Endothelial cell of umbilical vein (primary cell): ENCODE measurements at regions not wholly inside any gene's neighbourhood (a gene's known extent, or its start where the extent isn't known, plus 50 kb on each side); places are given as distances from the start of the nearest gene placed in this dataset.

Source experiments
- BruUV-seq: library from RNA; stranded (reverse); fragments of 400-500 nt; replicated peaks from 2 replicates; lab custom pipeline; 2021; lab: Mats Ljungman, UMichigan
- CTCF ChIA-PET: fragments of 300-600, 350-600 bp; sonication (Branson Sonifier 250); formaldehyde crosslinking; loops from one replicate; lab custom pipeline; 2021; ENCODE audit warnings: antibody characterized with exemption, inconsistent platforms; lab: Charles Lee
- POLR2A ChIA-PET: fragments of 300-600, 350-600 bp; sonication (Branson Sonifier 250); formaldehyde crosslinking; loops from one replicate; lab custom pipeline; 2021; ENCODE audit warnings: antibody characterized with exemption, inconsistent platforms; lab: Charles Lee
- DNase-seq: peaks from one replicate; pipeline ENCODE4 v3.0.0-alpha.2; 2011; ENCODE audit warnings: low read depth, low spot score
- FAIRE-seq: peaks from 2 replicates; lab custom pipeline; 2011; peaks lifted over from hg19 to GRCh38; lab: Jason Lieb, UNC
- H2AFZ ChIP-seq: 2 replicates; pipeline ENCODE4 v1.6.0; 2012; ENCODE audit warnings: low read depth, low read length, control low read depth, inconsistent platforms
- H3K27ac ChIP-seq: 2 replicates; pipeline ENCODE4 v1.5.1; 2011; ENCODE audit warnings: low read depth, mild to moderate bottlenecking, control low read depth, low read length, moderate library complexity; ENCODE audit not compliant: insufficient read depth
- H3K27me3 ChIP-seq, 2 experiments: 2 replicates each; pipeline versions ENCODE4 v1.6.0 to v1.6.1; 2011; ENCODE audit warnings: low read length in 2 of 2, mixed read lengths in 1 of 2; ENCODE audit not compliant: control insufficient read depth in 2 of 2, insufficient read depth in 2 of 2
- H3K36me3 ChIP-seq, 2 experiments: 2 replicates in 1 of 2; 3 replicates in 1 of 2; pipeline ENCODE4 v1.5.1; 2011; ENCODE audit warnings: low read length in 2 of 2, mild to moderate bottlenecking in 1 of 2, moderate library complexity in 1 of 2; ENCODE audit not compliant: control insufficient read depth in 2 of 2, insufficient read depth in 2 of 2; ENCODE audit errors: extremely low read depth in 1 of 2
- H3K4me1 ChIP-seq: 3 replicates; pipeline ENCODE4 v1.5.1; 2011; ENCODE audit warnings: mild to moderate bottlenecking, low read length; ENCODE audit not compliant: control insufficient read depth, insufficient read depth; ENCODE audit errors: extremely low read depth
- H3K4me2 ChIP-seq: 2 replicates; pipeline ENCODE4 v1.6.1; 2011; ENCODE audit warnings: low read length, control low read depth, mixed read lengths; ENCODE audit not compliant: insufficient read depth
- H3K4me3 ChIP-seq, 3 experiments: fragments of 200-600 bp in 1 of 3; sonication (generic), shearing (Covaris generic) in 1 of 3; replicated peaks in 1 of 3; 2 replicates each; pipeline ENCODE4 v1.5.1; 2011 to 2016; ENCODE audit warnings: control low read depth in 3 of 3, low read length in 3 of 3, mild to moderate bottlenecking in 2 of 3, inconsistent platforms in 1 of 3, low read depth in 1 of 3, moderate library complexity in 1 of 3; ENCODE audit not compliant: insufficient read depth in 1 of 3
- H3K79me2 ChIP-seq: 2 replicates; pipeline ENCODE4 v1.6.0; 2012; ENCODE audit warnings: low read length, inconsistent platforms; ENCODE audit not compliant: control insufficient read depth, insufficient read depth
- H3K9ac ChIP-seq: replicated peaks from 2 replicates; pipeline ENCODE3; 2011; ENCODE audit warnings: low read length, control low read depth; ENCODE audit not compliant: insufficient read depth; ENCODE audit errors: extremely low read depth
- H3K9me1 ChIP-seq: replicated peaks from 3 replicates; pipeline ENCODE4 v1.6.0; 2011; ENCODE audit warnings: mild to moderate bottlenecking, low read length; ENCODE audit not compliant: control insufficient read depth, insufficient read depth; ENCODE audit errors: extremely low read depth
- H3K9me3 ChIP-seq: replicated peaks from 2 replicates; pipeline ENCODE4 v1.5.1; 2012; ENCODE audit warnings: low read length, inconsistent platforms; ENCODE audit not compliant: control insufficient read depth, insufficient read depth
- H4K20me1 ChIP-seq: replicated peaks from 2 replicates; pipeline ENCODE3; 2011; ENCODE audit warnings: mild to moderate bottlenecking, low read length; ENCODE audit not compliant: control insufficient read depth, insufficient read depth; ENCODE audit errors: extremely low read depth
- CTCF ChIP-seq, 2 donors: IDR thresholded peaks; 1 replicate in 1 of 2; 2 replicates in 1 of 2; pipeline ENCODE4 v1.5.1; 2011; ENCODE audit warnings: low read length in 2 of 2, mild to moderate bottlenecking in 2 of 2, moderate library complexity in 2 of 2, control low read depth in 1 of 2, inconsistent platforms in 1 of 2, low read depth in 1 of 2; ENCODE audit not compliant: insufficient read depth in 1 of 2; ENCODE audit errors: extremely low read depth in 1 of 2
- EZH2 ChIP-seq: IDR thresholded peaks from 2 replicates; pipeline ENCODE4 v1.6.1; 2012; ENCODE audit warnings: borderline replicate concordance, low read depth, mild to moderate bottlenecking, moderate library complexity, low read length, inconsistent platforms; ENCODE audit not compliant: severe bottlenecking
- FOS ChIP-seq: IDR thresholded peaks from 2 replicates; pipeline ENCODE4 v1.6.1; 2011; ENCODE audit warnings: mild to moderate bottlenecking, low read length, moderate library complexity, borderline replicate concordance; ENCODE audit not compliant: insufficient read depth
- GATA2 ChIP-seq: IDR thresholded peaks from 2 replicates; pipeline ENCODE4 v1.7.0; 2011; ENCODE audit warnings: low read depth, mild to moderate bottlenecking, moderate library complexity, mixed read lengths, low read length; ENCODE audit not compliant: insufficient read length, insufficient read depth
- JUN ChIP-seq: IDR thresholded peaks from 2 replicates; pipeline ENCODE4 v1.6.1; 2011; ENCODE audit warnings: borderline replicate concordance, low read depth; ENCODE audit not compliant: insufficient read length, insufficient read depth
- MAX ChIP-seq: IDR thresholded peaks from 2 replicates; pipeline ENCODE4 v1.6.1; 2011; ENCODE audit not compliant: insufficient read depth, insufficient read length
- MYC ChIP-seq: IDR thresholded peaks from one replicate; pipeline ENCODE4 v1.6.1; 2011; ENCODE audit warnings: mild to moderate bottlenecking, low read depth, low read length
- POLR2A ChIP-seq: IDR thresholded peaks from 2 replicates; pipeline ENCODE4 v1.6.1; 2012; ENCODE audit warnings: low read depth, mild to moderate bottlenecking, control low read depth, low read length
- POLR2AphosphoS5 ChIP-seq: IDR thresholded peaks from 2 replicates; pipeline ENCODE4 v1.6.1; 2012; ENCODE audit warnings: low read depth, mild to moderate bottlenecking, control low read depth, low read length, moderate library complexity; ENCODE audit not compliant: insufficient read depth
- dilution Hi-C: fragments of 300-500 bp; cut with MboI; formaldehyde crosslinking; loops from one replicate; pipeline ENCODE4 v1.15.0; 2019; ENCODE audit warnings: low sequenced_read_pairs; ENCODE audit not compliant: extremely low pct_ligation_motif_present
- intact Hi-C: fragments of 100-400 bp; cut with micrococcal nuclease; formaldehyde crosslinking; loops from one replicate; pipeline ENCODE4 v1.10.0; 2022

- POLR2A ChIA-PET = no interaction called here
- TF ChIP-seq MYC (no peak), JUN (no peak), FOS (no peak), EZH2 (no peak), POLR2AphosphoS5 (no peak), GATA2 (no peak), CTCF (IDR thresholded peaks at IDR 0.05; ENCODE audit: extremely low read depth in 1 of 2, insufficient read depth in 1 of 2, low read depth in 1 of 2, low read length in 2 of 2) (no peak), POLR2A (no peak), MAX (no peak)
- dilution Hi-C loops (no loop called here), intact Hi-C loops (no loop called here)
- H3K4me3 ChIP-seq = no peak overlapping the region
- no peaks in the 10 kb centered on the region for H3K9me1 ChIP-seq
- no TSS peak for BruUV-seq
- no peaks in the 10 kb centered on the region for H3K4me1 ChIP-seq
- DNase-seq (no peak), FAIRE-seq (no peak)
- no peaks in the 10 kb centered on the region for H4K20me1 ChIP-seq
- CTCF ChIA-PET = no interaction called here
- no peaks in the 10 kb centered on the region for H3K36me3 ChIP-seq
- peaks cover 2% of the 10 kb centered on the region for H3K9me3 ChIP-seq
- H2AFZ ChIP-seq = no peak overlapping the region
- H3K79me2 ChIP-seq = no peaks in the 10 kb centered on the region
- H3K27me3 ChIP-seq = no peaks in the 10 kb centered on the region
- no peak overlapping the region for H3K27ac ChIP-seq
- no peak overlapping the region for H3K9ac ChIP-seq
- H3K4me2 ChIP-seq = no peak overlapping the region
Observed at GRCh38 chr14:62443796-62444195, 601.5 kb downstream of the KCNH5 start.
